Endometrium (tissue), 2 donors: ENCODE measurements at regions not wholly inside any gene's neighbourhood (a gene's known extent, or its start where the extent isn't known, plus 50 kb on each side); places are given as distances from the start of the nearest gene placed in this dataset.
"Not testable (repeated sequence)": the region's sequence is repeated elsewhere in the genome, so short reads cannot be mapped to it uniquely, and the experiment has no call there.

Experiments
- FAIRE-seq: peaks from 2 replicates; lab custom pipeline; 2012; peaks lifted over from hg19 to GRCh38; lab: Jason Lieb, UNC
- donor health status: control.
- donor health status: control.

DNA sequence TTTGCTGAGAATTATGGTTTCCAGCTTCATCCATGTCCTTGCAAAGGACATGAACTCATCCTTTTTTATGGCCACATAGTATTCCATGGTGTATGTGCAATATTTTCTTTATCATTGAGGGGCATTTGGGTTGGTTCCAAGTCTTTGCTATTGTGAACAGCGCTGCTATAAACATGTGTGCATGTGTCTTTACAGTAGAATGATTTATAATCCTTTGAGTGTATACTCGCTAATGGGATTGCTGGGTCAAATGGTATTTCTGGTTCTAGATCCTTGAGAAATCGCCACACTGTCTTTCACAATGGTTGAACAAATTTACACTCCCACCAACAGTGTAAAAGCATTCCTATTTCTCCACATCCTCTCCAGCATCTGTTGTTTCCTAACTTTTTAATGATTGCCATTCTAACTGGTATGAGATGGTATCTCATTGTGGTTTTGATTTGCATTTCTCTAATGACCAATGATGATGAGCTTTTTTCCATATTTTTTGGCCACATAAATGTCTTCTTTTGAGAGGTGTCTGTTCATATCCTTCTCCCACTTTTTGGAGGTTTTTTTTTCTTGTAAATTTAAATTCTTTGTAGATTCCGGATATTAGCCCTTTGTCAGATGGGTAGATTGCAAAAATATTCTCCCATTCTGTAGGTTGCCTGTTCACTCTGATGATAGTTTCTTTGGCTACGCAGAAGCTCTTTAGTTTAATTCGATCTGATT, 180.1 kb downstream of the PLPPR4 start:
- not testable (repeated sequence) for FAIRE-seq

GRCh38 chr1:99445071-99445470, 180.8 kb downstream of the PLPPR4 start:
- no peak for FAIRE-seq

GRCh38 chr1:99445486-99445885, 181.2 kb downstream of the PLPPR4 start:
- peak; percentile 99 for FAIRE-seq

DNA sequence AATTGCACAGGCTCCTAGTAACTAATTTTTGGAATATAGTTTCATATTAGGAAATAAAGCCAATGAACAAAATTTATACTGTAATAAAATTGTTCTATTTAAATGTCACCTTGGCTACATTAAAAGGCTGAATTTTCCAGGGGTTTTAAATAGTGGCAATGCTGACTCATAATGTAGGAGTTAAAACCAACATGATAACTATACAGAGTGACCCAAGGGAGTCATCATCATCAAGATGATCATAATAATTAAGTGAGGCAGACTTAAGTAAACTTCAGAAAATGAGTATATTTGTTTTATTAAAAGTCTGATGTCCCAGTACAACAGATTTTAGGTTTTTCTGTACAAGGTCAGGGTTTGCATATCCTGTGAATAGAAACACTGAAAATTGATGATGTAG, 183.4 kb downstream of the PLPPR4 start:
- peak; percentile 91 for FAIRE-seq

GRCh38 chr1:99455760-99456159, 190.2 kb upstream of the PALMD start:
- peak; percentile 70 for FAIRE-seq

- no peak for FAIRE-seq
These were observed 189.4 kb upstream of the PALMD start for GRCh38 chr1:99456536-99456935.

GRCh38 chr1:99457381-99458165, 188.3 kb upstream of the PALMD start:
- FAIRE-seq = no peak

- no peak for FAIRE-seq
These were observed 184.4 kb upstream of the PALMD start for GRCh38 chr1:99461499-99461898.

DNA sequence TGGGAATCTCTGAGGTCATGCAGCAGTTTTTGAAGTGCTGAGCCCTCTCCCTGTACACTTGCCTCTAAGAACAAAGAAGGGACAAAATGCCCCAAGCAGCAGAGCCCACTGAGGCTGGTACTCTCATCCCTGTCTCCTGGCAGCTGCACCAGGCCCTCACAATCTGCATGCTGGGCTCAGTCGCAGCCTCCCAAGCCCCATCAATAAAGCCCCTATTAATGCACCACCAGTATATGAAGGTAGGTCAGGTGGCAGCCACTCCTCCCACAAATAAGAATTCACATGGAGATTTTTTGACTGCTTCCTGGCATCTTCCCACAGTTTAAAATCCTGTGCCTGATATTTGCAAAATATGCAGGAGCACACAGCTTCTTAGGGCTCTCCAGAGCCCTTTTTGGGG, 181.2 kb upstream of the PALMD start:
- FAIRE-seq = no peak

GRCh38 chr1:99465176-99465900, 180.6 kb upstream of the PALMD start:
- no peak for FAIRE-seq

DNA sequence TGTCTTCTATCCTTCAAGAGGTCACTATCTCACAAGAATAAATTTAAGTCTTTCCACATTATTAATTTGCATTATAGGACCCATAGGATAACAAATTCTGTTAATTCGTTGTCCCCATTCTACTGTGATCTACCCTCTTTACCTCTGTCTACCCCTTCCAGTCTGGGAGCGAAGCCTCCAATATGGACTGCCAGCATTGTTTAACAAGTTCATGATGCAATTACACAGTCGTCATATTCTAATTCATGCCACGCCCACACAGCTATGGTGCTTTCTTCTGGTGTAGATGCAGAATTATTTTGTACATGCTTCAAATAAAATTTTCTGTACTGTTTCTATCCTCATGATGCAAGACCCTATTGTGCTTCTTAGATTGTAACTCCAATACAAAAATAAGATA, 178.3 kb upstream of the PALMD start:
- no peak for FAIRE-seq

DNA sequence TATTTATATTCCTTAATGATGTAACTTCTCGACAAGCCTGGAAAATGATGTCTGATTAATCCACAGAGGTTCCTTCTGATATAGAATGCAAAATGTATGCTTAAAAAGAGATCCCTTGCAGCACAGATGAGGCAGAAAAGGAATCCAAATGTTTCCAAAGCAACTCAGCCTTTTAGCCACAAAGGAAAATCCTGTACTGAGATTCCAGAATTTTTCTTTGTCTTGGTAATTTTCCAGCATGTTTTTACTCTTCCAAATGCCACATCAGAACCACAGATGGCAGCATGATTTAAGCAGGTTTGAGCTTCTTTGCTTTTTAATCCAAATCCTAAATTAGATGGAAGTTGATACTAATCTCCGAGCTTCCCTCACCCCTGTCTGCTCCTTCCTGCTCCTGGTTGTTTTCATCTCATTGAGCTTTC, 176.4 kb upstream of the PALMD start:
- no peak for FAIRE-seq

DNA sequence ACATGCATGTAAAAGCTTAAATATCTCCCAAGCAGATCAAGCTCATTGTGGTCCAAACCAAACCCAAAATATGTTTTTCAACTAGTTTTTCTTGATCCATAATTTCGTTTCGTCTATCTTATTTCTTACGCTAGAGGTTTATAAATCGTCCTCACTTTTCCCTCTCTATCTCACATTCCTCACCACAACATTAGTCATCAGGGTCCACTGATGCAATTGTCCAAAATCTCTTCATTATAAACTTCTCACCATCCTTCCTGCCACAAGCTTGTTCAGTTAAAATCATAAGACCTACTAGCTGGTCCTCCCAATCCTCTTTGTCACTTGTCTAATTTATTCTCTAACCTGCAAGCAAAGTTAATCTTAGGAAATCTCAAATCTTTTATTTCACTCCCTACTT, 173.0 kb upstream of the PALMD start:
- FAIRE-seq = no peak

DNA sequence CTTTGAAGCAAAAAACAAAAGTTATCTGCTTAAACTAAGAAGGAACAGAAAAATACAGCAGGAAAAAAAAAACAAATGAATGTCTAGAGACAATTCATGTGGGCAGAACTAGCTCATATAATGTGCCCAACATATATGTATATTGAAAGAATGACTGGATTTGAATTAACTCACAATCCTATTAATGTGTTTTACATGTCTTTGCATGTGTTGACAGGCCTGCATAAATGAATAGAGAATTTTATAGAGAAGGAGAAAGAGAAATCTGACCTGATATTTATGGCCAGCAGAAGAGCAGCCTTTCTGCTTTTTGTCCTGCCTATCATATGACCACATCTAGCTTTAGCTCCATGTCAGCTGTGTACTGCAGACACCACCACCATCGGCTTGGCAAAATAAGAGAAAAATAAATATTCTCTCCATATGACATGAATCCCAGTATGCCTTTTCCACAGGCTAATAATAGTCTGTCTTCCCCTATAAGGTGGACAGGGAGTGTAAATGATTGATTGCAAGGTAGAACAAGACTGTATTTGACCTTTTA, 171.5 kb upstream of the PALMD start:
- no peak for FAIRE-seq

DNA sequence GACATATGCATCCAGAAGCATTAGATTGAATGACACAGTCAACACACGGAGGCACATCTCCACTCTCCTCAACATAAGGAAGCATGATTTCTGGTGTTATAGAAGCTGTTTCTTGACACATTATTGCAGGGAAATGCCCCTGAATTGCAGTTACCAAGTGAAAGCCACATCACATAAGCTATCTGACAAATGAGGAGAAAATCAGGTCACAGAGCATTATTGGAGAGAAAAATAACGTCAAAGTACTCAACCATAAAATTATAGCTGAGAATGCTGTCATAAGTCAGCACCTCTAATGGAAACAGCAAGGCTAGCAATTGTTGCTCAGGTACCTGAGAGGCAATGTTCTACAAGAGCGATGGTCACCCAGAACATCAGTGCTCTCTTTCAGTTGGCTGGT, 169.9 kb upstream of the PALMD start:
- FAIRE-seq = no peak

GRCh38 chr1:99481391-99481996, 164.4 kb upstream of the PALMD start:
- peak; percentile 96 for FAIRE-seq

GRCh38 chr1:99482286-99482685, 163.6 kb upstream of the PALMD start:
- no peak for FAIRE-seq

GRCh38 chr1:99482750-99483149, 163.2 kb upstream of the PALMD start:
- no peak for FAIRE-seq

- FAIRE-seq = peak; percentile 33
These were observed 155.9 kb upstream of the PALMD start for GRCh38 chr1:99490031-99490430.

DNA sequence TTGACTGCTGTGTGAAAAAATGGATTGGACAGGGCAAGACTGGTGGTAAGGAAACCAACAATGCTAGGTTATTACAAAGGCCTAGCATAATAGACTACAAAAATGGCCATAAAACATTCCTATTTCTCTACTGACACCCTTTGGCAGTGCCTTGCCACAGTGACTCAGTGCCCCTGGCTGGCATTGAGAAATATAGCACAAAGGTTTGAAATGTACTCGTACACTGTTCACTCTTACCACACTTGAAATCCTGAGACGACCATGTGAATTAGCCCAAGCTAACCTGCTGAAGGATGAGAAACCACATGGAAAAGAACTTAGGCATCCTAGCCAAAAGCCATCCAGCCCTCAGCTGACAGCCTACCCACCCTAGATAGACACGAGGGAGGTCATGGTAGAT, 149.8 kb upstream of the PALMD start:
- no peak for FAIRE-seq

DNA sequence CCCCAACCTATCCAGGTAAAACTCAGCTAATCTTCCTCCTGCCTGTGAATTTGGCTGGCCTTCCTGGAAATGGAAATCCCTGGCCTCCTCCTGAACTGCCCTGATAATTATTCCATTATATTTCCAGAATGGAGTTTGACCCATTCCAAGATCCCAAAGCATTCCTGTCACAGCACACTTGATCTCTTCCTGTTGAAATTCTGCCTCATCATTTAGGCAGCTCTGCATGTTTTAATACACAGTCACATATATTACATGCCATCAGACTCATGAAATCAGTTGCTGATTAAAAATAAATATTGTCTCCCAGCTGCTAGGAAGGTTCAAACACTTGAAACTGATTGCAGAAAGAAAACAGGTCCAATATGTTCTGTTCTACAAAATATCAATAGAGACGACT, 148.2 kb upstream of the PALMD start:
- FAIRE-seq = no peak

- no peak for FAIRE-seq
These were observed 145.4 kb upstream of the PALMD start for GRCh38 chr1:99500541-99500940.
